ENCODE measurements at regions not wholly inside any gene's neighbourhood (a gene's known extent, or its start where the extent isn't known, plus 50 kb on each side); places are given as distances from the start of the nearest gene placed in this dataset.

DNA sequence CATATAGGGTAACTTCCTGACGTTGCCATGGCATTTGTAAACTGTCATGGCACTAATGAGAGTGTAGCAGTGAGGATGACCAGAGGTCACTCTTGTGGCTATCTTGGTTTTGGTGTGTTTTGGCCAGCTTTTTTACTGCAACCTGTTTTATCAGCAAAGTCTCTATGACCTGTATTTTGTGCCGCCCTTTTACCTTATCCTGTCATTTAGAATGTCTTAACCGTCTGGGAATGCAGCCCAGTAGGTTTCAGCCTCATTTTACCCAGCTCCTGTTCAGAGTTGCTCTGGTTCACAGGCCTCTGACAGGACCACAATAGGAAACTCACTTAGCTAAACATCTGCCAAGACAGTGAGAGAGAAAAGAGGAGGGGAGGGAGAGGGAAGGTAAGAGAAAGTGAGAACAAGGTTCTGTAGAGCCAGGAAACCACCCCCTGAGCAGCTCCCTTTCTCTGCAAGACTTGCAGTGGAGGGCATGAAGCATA, 64.8 kb upstream of the PLEKHG3 start:
- peak; percentile 88 for DNase-seq (ENCODE audit: low read depth)

- no peak for DNase-seq (ENCODE audit: low read depth)
Measured at GRCh38 chr14:64640839-64641238, 63.4 kb upstream of the PLEKHG3 start.

GRCh38 chr14:64641760-64642159, 62.5 kb upstream of the PLEKHG3 start:
- DNase-seq (ENCODE audit: low read depth): no peak

GRCh38 chr14:64643709-64644108, 60.5 kb upstream of the PLEKHG3 start:
- no peak for DNase-seq (ENCODE audit: low read depth)

DNA sequence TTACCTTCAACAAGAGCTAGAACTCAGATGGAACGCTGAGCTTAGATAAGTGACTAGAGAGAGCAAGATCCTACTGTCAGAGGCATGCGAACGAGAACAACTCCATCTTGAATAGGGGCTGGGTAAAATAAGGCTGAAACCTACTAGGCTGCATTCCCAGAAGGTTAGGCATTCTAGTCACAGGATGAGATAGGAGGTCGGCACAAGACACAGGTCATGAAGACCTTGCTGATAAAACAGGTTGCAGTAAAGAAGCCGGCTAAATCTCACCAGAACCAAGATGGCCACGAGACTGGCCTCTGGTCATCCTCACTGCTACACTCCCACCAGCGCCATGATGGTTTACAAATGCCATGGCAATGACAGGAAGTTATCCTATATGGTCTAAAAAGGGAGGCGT, 59.6 kb upstream of the PLEKHG3 start:
- no peak for DNase-seq (ENCODE audit: low read depth)

DNA sequence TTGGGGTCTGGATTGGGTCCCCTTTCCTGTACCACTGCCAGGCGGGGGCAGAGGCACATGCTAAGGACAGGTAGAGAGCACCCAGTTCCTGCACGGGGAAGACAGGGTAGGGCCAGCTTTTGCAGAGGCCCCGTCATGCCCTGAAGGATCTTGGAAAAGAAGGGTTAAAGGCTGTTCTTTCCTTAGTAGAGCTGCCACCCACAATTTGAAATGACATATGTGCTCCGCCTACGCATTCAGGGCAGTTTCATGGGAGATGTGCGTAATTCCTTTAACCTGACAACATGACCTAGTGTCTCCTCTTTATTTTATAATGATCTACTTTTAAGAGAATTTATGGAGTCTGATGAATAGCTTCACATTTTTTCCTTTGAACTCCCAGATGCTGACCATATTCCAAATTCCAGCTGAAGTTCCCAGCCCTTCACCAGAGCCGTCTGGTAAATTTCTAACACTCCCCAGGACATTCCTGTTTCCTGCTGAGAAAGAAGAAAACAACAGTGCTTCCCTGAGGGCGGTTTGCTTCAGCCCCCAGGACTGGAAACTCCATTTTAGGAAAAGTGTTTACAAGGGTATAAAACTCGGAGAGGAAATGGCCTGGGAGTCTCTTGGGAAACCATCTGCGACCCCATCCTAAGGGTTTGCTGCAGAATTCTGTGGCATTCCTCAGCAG, 58.9 kb upstream of the PLEKHG3 start:
- peak; percentile 69 for DNase-seq (ENCODE audit: low read depth)

DNA sequence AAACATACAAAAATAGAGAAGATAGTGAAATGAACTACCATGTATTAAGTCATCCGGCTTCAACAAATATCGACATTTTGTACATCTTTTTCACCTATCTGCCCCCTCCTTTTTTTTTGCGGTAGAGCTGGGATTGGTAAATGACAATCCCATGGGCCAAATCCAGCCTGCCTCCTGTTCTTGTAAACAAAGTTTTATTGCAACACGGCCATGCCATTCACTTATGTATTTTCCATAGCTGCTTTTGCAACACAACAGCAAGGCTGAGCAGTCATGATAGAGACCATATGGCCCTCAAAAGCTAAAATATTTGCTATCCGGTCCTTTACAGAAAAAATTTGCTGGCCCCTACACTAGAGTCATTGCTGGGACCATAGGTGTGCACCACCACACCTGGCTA, 58.1 kb upstream of the PLEKHG3 start:
- DNase-seq (ENCODE audit: low read depth): no peak

DNA sequence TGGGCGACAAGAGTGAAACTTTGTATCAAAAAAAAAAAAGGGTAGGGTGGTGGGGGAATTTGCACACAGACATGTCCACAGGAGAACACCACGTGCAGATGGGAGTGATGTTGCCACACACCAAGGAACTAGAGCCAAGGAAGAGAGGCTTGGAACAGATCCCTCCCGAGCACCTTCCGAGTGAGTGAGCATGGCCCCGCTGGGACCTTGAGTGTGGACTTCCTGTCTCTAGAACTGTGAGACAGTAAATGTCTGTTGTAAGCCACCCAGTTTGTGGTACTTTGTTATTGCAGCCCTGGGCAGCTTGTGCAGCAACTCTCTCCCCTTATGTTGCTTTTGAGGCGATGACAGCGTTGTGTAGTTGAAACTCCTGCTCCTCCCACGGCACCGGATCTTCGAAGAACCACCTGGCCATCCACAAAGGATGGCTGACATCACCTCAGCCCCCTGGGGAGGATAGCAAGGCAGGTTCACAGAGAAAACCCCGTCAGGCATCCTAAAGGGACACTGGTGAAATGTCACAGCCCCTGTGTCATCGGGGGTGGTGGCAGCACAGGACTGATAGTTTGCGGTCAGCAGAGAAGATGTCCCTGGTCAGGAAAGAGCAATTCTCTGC, 54.7 kb upstream of the PLEKHG3 start:
- peak; percentile 56 for DNase-seq (ENCODE audit: low read depth)

- no peak for DNase-seq (ENCODE audit: low read depth)
Measured at GRCh38 chr14:64653900-64654245, 50.4 kb upstream of the PLEKHG3 start.

GRCh38 chr14:64654246-64654900, 49.9 kb upstream of the PLEKHG3 start:
- DNase-seq (ENCODE audit: low read depth): peak; percentile 78
